Stimulated activated CD8-positive, alpha-beta memory T cell treated with anti-CD3 and anti-CD28 coated beads, Interleukin-7, amount 100 ng/mL, for 24 hours (primary cell): ENCODE measurements at regions not wholly inside any gene's neighbourhood (a gene's known extent, or its start where the extent isn't known, plus 50 kb on each side); places are given as distances from the start of the nearest gene placed in this dataset.
"Not testable (repeated sequence)": the region's sequence is repeated elsewhere in the genome, so short reads cannot be mapped to it uniquely, and the experiment has no call there.

Source experiments
- DNase-seq: peaks from one replicate; pipeline ENCODE4 v3.0.0-alpha.2; 2020; ENCODE audit warnings: low read depth

DNA sequence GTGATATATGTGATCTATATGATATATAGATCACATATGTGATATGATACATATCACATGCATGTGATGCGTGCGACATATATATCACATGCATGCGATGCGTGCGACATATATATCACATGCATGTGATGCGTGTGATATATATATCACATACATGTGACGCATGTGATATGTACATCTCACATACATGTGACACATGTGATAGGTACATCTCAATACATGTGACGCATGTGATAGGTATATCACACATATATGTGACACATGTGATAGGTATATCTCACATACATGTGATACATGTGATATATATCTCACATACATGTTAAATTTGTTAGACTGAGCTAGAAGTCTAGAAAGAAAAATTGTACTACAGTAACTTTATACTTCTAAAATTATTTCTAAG is 1095.9 kb downstream of the EFNA5 start:
- DNase-seq = no peak

DNA sequence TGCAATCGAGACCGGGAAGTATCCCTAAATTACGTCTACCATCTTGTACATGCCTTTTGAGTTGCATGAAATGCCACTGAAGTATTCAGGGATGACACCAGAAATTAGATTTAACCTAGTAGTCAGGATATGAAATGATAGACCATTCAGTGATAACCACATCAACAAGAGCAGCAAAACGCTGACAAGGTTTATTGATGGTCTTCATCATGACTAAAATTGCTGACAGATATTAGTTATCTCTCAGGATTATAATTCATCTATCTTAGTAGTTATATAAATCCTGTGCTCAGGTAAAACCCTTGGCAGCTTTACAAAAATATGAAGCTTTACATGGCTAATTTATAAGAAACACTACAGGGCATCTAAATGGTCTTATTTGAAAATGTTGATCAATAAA is 1104.7 kb downstream of the EFNA5 start:
- DNase-seq = no peak

DNA sequence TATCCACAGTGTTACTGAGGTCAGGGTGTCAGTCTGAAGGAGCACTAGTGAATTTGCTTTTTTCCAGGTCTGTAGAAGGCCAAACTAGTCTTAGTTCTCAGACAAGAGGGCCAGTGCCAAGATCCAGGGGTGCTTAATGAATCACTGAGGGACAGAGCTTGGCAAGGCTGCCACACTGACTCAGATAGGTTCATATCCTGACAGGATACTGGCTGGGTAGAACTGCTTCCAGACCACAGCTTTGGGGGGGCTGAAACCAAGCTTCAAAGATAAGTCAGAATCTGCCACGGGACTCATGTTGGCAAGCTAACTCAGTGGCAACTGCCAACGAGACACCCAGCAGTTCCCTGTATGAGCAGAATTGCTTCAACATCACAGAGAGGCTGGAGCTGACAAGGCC is 1125.4 kb downstream of the EFNA5 start:
- DNase-seq = no peak

DNA sequence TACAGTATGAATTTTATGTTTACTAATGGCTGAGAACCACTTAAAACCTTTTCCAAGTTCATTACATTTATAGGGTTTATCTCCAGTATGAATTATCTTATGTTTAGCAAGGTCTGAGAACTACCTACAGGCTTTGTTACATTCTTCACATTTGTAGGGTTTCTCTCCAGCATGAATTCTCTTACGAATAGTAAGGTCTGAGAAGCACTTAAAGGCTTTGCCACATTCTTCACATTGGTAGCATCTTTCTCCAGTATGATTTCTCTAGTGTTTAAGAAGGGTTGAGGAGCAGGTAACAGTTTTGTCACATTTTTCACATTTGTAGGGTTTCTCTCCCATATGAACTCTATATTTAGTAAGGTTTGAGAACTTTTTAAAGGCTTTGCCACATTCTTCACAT is 1127.4 kb downstream of the EFNA5 start:
- no peak for DNase-seq

DNA sequence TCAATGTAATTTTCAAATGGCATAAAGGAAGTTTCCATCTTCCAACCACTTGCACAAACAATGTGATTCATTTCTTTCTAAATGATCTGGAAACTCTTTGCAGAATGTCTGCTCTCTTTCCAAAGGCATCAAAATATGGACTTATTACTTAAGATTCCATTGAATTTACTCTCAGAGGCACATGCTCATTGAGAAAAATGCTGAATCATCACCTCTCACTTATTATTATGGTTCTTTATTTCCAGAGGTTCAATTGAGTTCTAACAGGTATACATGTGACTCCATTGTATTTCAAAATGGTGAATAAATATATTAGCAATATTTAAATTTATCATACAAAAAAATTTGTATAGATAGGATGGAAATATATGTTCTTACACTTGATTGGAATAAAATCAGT is 1140.6 kb downstream of the EFNA5 start:
- DNase-seq = no peak

DNA sequence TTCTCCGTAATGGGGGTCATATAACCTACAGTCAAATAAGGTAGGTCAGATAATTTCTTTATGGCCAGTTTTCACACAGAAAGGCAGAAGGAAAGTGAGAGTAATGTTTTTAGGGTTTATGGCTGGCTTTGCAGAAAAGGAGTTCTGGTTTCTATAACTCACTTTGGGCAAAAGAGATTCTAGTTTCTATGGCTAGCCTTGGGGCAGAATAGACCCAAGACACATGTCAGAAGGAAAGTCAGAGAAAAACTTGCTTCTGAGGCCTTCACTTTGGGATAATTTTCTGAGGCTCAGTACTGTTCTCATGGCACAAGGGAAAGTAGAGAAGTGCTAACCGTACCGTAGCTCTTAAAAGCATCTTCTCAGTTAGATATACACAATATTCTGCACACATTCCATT is 1145.3 kb downstream of the EFNA5 start:
- no peak for DNase-seq

DNA sequence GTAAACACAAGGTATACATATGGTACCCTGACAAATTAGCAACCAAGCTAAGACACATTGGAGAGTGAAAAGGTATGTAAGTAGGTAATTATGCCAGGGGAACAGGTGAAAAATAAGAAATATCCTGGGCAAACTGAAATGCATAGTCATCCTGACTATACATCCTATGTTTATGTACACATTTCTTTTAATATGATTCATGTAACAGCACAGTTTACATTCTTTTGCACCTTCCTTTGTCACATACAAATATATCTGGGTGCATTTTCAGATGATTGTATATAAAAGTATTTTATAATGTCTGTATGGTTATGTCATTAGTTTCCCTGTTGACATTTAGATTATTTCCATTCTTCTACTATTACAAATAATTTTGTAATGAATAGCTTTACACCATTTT is 1146.9 kb downstream of the EFNA5 start:
- no peak for DNase-seq

DNA sequence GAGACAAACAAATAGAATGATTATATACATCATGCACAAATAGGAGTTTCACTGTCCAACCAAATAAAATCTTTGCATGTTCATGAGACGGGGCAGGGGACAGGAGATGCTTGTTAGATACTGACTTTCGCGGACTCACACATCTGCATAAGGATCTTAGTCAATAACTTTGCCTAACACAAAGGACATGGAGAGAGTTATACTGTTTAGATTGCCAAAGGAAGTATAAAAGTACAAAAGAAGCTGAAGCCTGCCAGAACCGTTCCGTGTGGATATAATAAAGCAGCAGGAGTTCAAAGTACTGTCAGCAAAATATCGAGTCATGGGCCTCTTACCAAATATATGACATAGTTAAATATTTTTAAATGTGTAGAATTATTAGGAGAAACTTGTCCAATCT is 1148.4 kb downstream of the EFNA5 start:
- DNase-seq = no peak

DNA sequence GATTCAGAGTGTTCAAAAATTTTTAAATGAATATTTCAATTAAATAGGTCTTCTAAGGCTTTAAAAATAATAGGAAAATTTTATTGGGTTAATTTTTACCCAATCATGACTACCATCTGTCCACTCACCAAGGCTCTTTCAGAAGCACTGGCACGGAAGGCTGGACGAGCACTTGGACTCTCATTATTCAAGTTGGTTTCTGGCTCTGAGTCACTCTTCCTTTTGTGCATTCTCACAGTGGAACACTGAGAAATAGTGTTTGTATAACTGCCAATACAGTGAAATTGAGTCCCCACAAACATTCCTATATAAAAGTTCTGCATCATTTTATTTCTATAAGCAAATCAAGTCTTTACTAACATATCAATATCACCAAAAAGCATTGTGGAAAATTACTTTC is 1149.0 kb downstream of the EFNA5 start:
- no peak for DNase-seq

DNA sequence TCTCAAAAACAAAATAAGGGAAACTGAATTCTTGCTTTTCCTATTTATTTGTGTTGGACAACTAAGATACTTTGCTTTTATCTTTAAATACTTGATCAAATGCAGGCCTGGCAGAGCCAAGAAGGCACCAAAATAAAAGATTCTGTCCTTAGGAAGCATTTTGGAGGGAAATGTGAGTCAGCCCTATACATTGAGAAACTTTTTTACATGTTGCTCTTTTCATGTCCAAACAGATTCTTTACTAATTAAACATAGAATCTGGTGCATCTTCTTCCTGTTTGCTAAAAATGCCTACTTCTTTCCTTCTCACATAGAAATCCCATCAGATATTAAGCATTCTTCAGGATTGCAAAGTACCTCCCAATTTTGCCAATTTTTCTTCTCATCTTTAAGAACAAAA is 1160.4 kb downstream of the EFNA5 start:
- no peak for DNase-seq

DNA sequence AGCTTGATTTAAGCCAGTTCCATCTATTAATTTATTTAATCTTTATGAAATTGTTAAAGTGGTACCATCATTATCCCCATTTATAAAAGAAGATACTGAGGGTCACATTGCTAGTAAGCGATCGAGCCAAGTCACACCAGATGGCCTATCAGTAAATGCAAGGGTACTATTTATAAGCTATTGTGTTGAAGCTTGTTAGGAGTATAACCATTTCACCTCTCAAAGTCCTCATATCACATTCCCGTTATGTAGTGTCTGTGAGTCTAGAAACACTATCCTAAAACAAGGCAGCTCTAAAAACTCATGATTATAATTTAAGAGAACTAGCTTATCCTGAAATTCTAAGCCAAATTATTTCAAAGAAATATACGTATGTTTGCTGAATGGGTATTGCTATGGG is 1161.8 kb downstream of the EFNA5 start:
- no peak for DNase-seq

DNA sequence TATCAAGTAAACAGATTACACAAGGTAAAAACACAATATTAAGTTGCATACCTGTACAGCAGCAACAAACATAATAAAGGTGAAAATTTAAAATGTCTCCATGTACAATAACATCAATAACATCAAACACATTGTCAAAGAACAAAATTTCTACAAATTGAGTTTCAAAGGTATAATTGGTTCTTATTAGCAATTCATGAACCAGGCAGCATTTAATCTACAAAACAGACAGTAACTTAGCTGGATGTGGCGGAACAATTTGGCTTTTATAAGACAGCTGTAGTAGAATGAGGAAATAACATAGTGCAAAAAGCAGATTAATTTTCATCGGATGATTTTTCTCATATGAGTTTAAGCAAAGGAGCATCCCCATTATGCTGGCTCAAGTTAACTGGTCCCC is 1176.8 kb downstream of the EFNA5 start:
- no peak for DNase-seq

DNA sequence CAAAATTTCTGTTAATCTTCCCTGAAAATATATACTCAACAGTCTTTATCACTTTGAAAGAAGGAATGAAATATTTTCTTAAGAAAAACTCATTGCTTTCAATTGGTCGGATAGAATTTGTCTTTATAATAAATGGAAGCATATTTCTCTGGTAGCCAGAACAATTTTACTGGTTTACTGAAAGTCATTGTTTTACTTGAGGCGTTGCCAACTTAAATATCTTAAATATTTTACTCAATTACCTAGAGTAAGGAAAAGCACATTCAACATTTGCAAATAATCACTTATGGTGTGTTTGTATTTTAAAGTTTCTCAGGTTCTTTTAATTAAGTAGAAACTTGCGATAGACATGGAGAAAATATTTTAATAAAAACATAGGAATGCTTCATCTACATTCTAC is 1181.7 kb downstream of the EFNA5 start:
- DNase-seq = no peak

DNA sequence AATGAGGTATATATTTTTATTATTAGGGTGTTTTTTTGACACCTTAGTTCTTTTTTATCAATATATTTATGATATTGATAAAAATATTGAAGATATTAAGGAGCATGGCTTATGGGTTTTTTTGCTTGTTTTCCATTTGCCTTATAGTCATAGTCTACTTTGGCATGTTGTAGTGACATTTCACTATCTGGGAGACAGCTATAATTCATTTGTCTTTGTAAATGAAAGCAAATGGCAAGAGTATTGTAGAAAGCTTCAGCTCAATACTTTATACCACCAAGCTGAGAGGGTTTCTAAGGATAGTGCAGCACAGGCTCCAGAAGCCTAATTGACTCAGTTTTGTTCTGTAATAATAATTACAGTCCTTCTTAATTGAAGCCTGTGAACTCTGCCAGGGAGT is 1182.3 kb downstream of the EFNA5 start:
- no peak for DNase-seq

DNA sequence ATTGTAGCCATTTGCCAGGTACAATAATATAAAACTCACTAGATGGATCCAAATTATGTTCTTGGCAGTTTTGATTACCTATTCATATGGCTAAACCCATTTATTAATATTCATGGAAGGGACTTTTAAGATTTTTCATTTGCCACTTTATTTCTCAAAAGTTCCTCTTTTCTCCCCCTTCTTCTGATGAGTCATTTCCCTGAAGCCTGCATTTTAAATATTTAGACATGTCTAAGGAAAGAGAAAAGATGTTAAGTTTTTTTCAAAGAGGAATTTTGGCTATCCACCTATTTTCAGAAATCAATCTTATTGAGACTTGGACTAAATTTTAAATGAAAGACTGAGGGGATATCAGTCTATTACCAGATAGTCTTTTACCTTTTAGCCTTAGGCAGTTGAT is 1189.4 kb downstream of the EFNA5 start:
- DNase-seq = no peak

DNA sequence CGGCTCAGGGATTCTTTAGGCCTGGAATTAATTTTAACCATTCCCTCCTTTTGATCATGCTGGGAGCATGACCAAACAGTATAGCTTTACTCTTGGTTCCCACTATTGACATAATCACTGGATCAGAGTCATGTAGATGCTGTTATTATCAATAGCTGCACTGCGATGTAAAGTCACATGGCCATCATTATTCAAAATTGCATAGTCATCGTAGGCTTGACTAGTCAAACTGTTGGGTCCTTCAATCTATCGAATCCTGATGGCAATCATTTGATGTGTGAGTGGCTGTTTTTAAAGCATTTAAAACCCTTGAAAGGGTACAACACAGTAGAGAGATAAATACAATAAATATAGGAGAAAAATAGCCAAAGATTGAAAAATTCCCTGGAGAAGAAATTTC is 1194.1 kb downstream of the EFNA5 start:
- no peak for DNase-seq

DNA sequence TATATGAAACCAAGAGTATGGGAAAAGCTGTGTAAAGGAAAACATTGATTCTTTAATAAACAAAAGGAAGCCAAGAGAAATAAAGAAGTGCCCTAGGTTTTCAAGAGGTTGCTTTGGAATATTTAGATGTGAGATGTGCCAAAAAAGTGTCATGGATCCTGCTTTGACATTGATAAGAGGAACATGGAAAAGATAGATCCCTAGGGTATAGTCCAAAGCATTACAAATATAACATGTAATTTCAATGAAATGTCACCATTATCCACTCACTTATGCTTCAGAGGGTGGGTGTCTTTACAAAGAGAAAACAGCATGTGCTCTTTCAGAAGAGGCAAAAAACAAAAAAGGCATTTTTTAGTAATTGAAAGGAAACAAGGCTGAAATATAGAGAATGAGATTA is 1196.7 kb downstream of the EFNA5 start:
- DNase-seq = no peak

DNA sequence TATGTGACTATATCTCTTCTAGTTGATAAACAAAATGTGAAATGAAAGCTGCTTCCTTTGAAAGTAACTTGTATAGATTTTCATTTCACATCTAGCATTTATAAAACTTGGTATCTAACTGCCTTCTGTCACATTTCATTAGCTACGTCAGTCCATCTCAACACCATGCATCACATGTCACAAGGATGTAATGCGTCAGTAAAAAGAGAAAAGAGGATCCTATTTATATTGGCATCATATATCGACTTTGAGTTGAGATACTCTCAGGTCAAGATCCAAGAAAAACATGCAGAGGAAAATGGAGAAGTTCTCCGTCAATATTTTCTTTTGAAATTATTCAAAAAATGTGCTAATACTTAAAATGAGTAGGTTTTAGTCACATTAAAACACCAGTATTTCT is 1211.2 kb downstream of the EFNA5 start:
- DNase-seq = no peak

DNA sequence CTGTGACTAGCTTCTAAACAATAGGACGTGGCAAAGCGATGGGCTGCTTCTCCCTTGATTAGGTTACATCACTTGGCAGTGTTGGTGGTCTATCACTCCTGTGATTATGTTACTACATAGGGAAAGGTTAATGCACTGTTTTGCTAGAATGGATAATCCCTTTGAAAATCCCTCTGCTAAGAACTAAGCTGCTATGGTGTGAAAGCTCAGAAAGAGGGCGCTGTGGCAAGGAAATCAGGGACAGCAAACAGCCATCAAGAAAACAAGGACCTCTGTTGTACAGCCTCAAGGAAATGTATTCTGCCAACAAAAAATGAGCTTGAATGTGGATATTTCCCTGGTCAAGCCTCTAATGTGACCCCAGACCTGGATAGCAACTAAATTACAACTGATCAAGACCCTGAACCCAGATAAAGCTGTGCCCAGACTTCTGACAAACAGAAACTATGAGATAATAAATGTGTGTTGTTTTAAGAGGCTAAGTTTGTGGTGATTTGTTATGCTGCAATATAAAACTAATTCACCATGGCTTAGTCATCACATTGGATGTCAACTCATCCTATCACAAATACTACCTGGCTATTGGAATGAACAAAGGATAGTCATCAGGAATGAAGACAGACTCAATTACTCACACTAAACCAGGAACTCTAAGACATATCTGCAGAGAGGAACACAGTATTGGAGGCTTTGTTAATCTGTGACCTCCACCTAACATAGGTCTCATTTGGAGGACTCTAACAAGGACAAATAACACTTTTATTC is 1215.9 kb downstream of the EFNA5 start:
- DNase-seq = no peak

DNA sequence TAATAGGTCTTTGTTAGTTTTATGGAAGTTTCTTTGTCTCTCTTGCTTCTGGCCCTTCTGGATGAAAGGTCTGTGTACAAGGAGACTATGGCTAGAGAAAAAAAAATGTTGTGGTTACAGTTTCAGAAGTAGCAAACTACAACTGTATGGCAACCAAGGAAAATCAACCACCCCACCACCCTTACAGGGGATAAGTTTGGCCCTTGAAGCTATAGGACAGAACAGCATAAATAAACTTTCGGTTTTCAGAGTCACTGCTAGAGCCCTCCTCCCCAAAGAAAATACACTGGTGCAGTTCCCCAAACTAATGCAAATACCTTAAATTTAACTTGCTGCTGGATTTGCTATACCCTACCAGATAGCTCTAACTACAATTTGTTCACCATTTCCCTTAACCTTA is 1216.7 kb downstream of the EFNA5 start:
- no peak for DNase-seq

DNA sequence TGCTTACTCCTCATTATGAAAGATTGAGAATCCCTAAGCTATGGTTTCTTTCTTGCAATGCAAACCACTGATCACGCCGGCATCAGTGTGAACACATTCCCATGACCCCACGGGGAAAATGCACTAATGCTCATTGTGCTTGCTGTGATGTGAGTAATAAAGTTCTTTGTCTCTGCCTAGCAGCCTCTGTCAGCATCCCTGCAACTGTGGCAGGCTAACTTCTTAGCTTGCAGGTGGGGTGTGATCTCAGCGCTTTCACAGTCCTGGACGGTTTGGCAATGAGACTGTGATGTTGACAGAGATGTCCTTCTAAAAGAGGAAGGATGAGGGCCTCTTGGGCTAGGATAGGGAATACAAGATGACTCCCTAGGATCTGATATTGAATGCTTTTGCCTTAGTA is 1218.7 kb downstream of the EFNA5 start:
- no peak for DNase-seq

DNA sequence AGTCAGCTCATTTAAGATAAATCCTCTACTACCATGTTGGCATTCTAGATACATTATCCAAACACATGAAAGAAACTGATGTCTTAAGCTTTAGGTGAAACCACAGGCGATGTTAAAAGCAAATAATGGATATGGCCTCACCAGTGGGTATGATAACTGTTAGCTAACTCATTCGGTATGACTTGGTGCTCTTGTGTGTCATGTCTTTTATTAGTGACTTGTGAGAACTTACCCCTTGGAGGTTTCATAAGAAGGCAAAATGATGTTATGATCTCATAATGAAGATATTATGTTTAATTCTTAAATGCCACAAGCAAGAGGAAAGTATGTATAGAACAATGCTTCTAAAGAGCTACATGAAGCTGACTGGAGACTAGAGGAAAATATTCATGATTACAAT is 1227.0 kb downstream of the EFNA5 start:
- DNase-seq = no peak

DNA sequence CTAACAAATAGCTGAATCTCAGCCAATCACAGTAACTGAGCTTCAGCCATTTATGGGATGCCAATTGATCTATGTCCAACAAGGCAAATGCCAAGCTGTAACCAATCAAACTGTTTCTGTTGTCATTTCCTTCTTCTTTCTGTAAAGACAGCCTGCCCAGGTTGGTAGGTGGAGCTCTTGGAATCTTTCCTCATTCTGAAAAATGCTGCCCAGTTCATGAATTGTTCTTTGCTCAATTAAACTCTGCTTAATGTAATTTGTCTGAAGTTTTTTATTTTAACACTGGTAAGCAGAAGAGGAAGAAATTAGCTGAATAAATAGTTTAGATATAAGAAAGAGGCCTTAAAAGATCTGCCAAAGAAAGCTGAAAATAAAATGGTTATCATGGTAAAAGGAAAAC is 1235.6 kb downstream of the EFNA5 start:
- no peak for DNase-seq

DNA sequence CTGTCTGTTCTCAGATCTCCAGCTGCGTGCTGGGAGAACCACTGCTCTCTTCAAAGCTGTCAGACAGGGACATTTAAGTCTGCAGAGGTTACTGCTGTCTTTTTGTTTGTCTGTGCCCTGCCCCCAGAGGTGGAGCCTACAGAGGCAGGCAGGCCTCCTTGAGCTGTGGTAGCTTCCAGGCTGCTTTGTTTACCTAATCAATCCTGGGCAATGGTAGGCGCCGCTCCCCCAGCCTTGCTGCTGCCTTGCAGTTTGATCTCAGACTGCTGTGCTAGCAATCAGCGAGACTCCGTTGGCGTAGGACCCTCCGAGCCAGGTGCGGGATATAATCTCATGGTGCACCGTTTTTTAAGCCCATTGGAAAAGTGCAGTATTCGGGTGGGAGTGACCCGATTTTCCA is 1240.0 kb downstream of the EFNA5 start:
- DNase-seq = not testable (repeated sequence)
